Aorta (tissue), 5 donors: ENCODE measurements at regions not wholly inside any gene's neighbourhood (a gene's known extent, or its start where the extent isn't known, plus 50 kb on each side); places are given as distances from the start of the nearest gene placed in this dataset.

ENCODE experiments used
- ATAC-seq: fragments of 200-7000 bp; cut with Tn5 transposase; one replicate; pipeline ENCODE4 v1.9.1; 2022; ENCODE audit warnings: moderate library complexity; ENCODE audit not compliant: low FRiP score
- DNase-seq, 2 donors: peaks; one replicate each; pipeline ENCODE4 v3.0.0-alpha.2; 2020
- H3K27ac ChIP-seq, 2 donors: one replicate each; pipeline ENCODE4 v1.5.1; 2013; ENCODE audit warnings: low read length in 2 of 2, mild to moderate bottlenecking in 2 of 2, moderate library complexity in 2 of 2, control low read depth in 1 of 2, inconsistent platforms in 1 of 2, low read depth in 1 of 2
- H3K27me3 ChIP-seq, 2 donors: one replicate each; pipeline ENCODE4 v1.6.1; 2013; ENCODE audit warnings: control low read depth in 1 of 2, low read length in 1 of 2, mild to moderate bottlenecking in 1 of 2, moderate library complexity in 1 of 2; ENCODE audit not compliant: insufficient read depth in 2 of 2, control insufficient read depth in 1 of 2
- H3K36me3 ChIP-seq, 2 donors: one replicate each; pipeline ENCODE4 v1.6.1; 2013; ENCODE audit warnings: control low read depth in 1 of 2, low read length in 1 of 2, mild to moderate bottlenecking in 1 of 2; ENCODE audit not compliant: insufficient read depth in 2 of 2, control insufficient read depth in 1 of 2
- H3K4me1 ChIP-seq, 2 donors: one replicate each; pipeline ENCODE4 v1.6.1; 2013; ENCODE audit warnings: low read length in 2 of 2, control low read depth in 1 of 2, mild to moderate bottlenecking in 1 of 2, moderate library complexity in 1 of 2; ENCODE audit not compliant: insufficient read depth in 2 of 2, control insufficient read depth in 1 of 2
- H3K4me3 ChIP-seq, 2 donors: one replicate each; pipeline ENCODE4 v1.5.1; 2013; ENCODE audit warnings: low read length in 2 of 2, control low read depth in 1 of 2, mild to moderate bottlenecking in 1 of 2
- H3K9me3 ChIP-seq: one replicate; pipeline ENCODE4 v1.6.1; 2013; ENCODE audit warnings: mild to moderate bottlenecking, low read length; ENCODE audit not compliant: control insufficient read depth
- WGBS, 2 donors: extraction: QIAGEN DNeasy Blood & Tissue Kit; methylation state at CpG; one replicate each; pipeline ENCODE4 v1.1.7; 2013; 5-methylcytosine and 5-hydroxymethylcytosine counted together
- intact Hi-C, 2 donors: fragments of 100-400 bp; cut with DNase I; formaldehyde crosslinking; loops; one replicate each; pipeline versions ENCODE4 v1.14.2 to v1.15.0; 2022
- donor health status: healthy with polysubstance abuse.
- donor health status: Bipolar disorder and iron deficiency.
- donor health status: DM: no; HTN: no; CAD: no.
- donor health status: DM: no; HTN: no; CAD: no.
- donor health status: DM: yes; HTN: yes; CAD: no.

GRCh38 chr2:100641125-100641435, 78.3 kb downstream of the PDCL3 start:
- no peaks in the 10 kb centered on the region for H3K36me3 ChIP-seq
- H3K27ac ChIP-seq = no peak overlapping the region
- H3K4me1 ChIP-seq = no peaks in the 10 kb centered on the region
- DNase-seq (no peak), ATAC-seq (no peak)
- H3K9me3 ChIP-seq = no peaks in the 10 kb centered on the region
- H3K27me3 ChIP-seq = no peaks in the 10 kb centered on the region
- H3K4me3 ChIP-seq = no peak overlapping the region
- intact Hi-C loops = no loop called here
- WGBS, 2 donors = 91% methylated on average over 11 of the region's 11 CpGs

GRCh38 chr2:100642425-100642824, 79.6 kb downstream of the PDCL3 start:
- H3K27ac ChIP-seq = no peak overlapping the region
- DNase-seq (no peak), ATAC-seq (no peak)
- no peaks in the 10 kb centered on the region for H3K27me3 ChIP-seq
- intact Hi-C loops = no loop called here
- no peaks in the 10 kb centered on the region for H3K4me1 ChIP-seq
- H3K4me3 ChIP-seq = no peak overlapping the region
- peaks cover 1% of the 10 kb centered on the region for H3K9me3 ChIP-seq
- WGBS, 2 donors = 83 to 84% methylated on average over 8 of the region's 8 CpGs
- no peaks in the 10 kb centered on the region for H3K36me3 ChIP-seq

- H3K4me1 ChIP-seq = no peaks in the 10 kb centered on the region
- H3K27me3 ChIP-seq = no peaks in the 10 kb centered on the region
- peaks cover 9% of the 10 kb centered on the region for H3K9me3 ChIP-seq
- no peak overlapping the region for H3K27ac ChIP-seq
- ATAC-seq (no peak), DNase-seq (no peak)
- intact Hi-C loops = no loop called here
- no peaks in the 10 kb centered on the region for H3K36me3 ChIP-seq
- 81 to 95% methylated on average over 2 to 3 of the region's 3 CpGs for WGBS, 2 donors
- no peak overlapping the region for H3K4me3 ChIP-seq
These were observed 80.7 kb downstream of the PDCL3 start for GRCh38 chr2:100643467-100643866.

DNA sequence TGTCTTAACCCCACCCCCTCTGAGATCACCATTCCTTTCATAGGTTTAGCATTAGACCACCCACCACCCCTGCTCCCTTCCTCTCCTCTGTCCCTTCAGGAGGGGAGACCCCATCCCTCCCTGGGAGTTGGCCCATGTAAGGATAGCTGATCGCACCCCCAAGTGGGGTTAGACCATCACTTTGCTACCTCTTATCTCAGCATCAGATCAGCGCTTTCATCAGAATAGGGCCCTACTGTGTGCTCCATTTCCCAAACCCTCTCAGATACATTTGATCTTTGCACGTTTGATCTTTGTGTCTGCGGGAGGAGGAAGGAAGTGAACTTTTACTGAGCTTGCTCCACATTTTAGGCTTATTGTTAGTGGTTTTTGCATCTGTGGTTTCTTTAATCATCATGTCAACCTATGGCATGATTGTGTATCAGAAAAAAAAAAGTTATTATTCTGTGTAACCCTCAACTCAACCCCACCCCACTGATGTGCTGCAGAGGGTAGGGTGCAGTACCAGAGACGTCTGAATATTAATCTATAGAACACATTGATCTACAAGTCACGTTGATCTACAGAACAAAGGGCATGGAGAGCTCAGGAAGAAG, 81.2 kb downstream of the PDCL3 start:
- H3K36me3 ChIP-seq = no peaks in the 10 kb centered on the region
- ATAC-seq (no peak), DNase-seq (no peak)
- intact Hi-C loops = no loop called here
- H3K4me3 ChIP-seq = no peak overlapping the region
- WGBS, 2 donors = 87 to 94% methylated on average over 6 of the region's 6 CpGs
- peaks cover 13% of the 10 kb centered on the region for H3K9me3 ChIP-seq
- H3K4me1 ChIP-seq = no peaks in the 10 kb centered on the region
- no peaks in the 10 kb centered on the region for H3K27me3 ChIP-seq
- no peak overlapping the region for H3K27ac ChIP-seq

DNA sequence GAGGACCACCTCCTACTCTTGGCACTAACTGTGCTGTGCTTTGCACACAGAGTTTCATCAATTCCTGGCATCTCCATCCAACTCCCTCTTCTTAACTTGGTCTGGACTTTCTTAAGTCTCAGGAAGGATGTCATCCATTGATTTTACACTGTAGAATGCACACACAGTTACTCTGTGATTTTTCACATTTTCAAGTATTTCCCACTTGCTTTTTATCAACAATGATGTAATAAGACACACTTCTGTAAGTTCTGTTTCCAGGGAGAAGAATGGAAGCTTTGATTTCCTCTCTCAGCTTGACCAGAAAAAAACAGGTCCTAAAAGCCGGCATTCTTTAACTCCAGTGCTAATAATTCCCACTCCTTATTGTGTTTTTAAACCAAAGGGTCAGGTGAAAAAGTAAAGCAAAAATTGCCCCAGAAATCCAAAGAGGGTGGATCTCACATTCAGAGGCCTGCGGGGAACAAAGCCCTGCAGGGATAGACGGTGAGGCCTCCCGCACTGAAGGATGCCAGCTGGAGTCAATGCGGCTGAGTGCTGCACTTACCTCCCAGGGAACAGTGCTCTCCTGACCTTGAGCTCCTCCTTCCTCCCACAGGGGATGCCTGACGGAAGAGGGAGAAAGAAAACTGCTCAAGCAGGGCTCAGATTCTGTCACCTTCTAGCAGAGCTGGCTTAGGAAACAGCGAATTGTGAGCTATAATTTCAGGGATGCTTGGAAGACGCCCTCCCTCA, 83.1 kb downstream of the PDCL3 start:
- intact Hi-C loops = no loop called here
- Histone ChIP-seq H3K36me3 (no peaks in the 10 kb centered on the region), H3K27me3 (no peaks in the 10 kb centered on the region), H3K4me3 (no peak overlapping the region), H3K27ac (no peak overlapping the region), H3K4me1 (no peaks in the 10 kb centered on the region), H3K9me3 (peaks cover 13% of the 10 kb centered on the region)
- DNase-seq (no peak), ATAC-seq (no peak)
- WGBS, 2 donors = 72% methylated on average over 7 to 8 of the region's 8 CpGs

DNA sequence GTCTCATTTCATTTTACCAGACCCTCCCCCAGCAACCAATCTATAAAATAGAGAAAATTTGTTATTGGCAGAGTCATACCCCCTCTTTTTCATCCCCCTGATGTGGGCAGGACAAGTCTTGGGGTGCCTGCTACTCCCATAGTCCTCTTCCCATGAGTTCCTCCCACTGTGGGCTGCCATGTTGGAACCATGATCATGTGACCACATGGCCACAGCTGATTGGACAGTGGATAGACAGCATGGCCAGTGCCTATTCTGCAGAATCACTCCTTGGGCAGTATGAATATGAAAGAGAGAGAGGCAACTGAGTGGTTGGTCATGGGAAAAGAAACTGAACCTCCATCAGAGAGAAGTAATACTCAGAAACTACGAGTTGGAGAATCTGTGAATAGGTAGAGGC, 84.9 kb downstream of the PDCL3 start:
- no peaks in the 10 kb centered on the region for H3K27me3 ChIP-seq
- intact Hi-C loops = no loop called here
- WGBS, 2 donors = 93 to 96% methylated on average over 1 of the region's 1 CpG
- peaks cover 13% of the 10 kb centered on the region for H3K9me3 ChIP-seq
- H3K4me1 ChIP-seq = no peaks in the 10 kb centered on the region
- DNase-seq = no peak
- no peaks in the 10 kb centered on the region for H3K36me3 ChIP-seq
- no peak for ATAC-seq
- H3K4me3 ChIP-seq = no peak overlapping the region
- no peak overlapping the region for H3K27ac ChIP-seq

DNA sequence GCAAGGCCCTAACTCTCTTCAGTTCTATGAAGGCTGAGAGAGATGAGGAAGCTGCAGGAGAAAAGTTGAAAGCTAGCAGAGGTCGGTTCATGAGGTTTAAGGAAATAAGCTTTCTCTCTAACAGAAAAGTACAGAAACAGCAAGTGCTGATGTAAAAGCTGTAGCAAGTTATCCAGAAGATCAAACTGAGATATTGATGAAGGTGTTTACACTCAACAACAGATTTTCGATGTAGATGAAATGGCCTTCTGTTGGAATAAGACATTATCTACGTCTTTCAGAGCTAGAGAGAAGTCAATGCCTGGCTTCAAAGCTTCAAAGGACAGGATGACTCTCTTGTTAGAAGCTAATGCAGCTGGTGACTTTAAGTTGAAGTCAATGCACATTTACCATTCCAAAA, 87.4 kb downstream of the PDCL3 start:
- H3K27ac ChIP-seq = no peak overlapping the region
- no peaks in the 10 kb centered on the region for H3K36me3 ChIP-seq
- intact Hi-C loops = no loop called here
- H3K9me3 ChIP-seq = peaks cover 13% of the 10 kb centered on the region
- no peaks in the 10 kb centered on the region for H3K4me1 ChIP-seq
- no peak for DNase-seq
- ATAC-seq = no peak
- no peaks in the 10 kb centered on the region for H3K27me3 ChIP-seq
- 79 to 82% methylated on average over 3 of the region's 3 CpGs for WGBS, 2 donors
- no peak overlapping the region for H3K4me3 ChIP-seq

GRCh38 chr2:100653449-100654035, 90.7 kb downstream of the PDCL3 start:
- no peak for DNase-seq
- Histone ChIP-seq H3K27me3 (no peaks in the 10 kb centered on the region), H3K36me3 (no peaks in the 10 kb centered on the region), H3K9me3 (peaks cover 3% of the 10 kb centered on the region), H3K27ac (no peak overlapping the region), H3K4me1 (no peaks in the 10 kb centered on the region), H3K4me3 (no peak overlapping the region)
- no peak for ATAC-seq
- WGBS, 2 donors = 88 to 93% methylated on average over 7 of the region's 7 CpGs
- intact Hi-C loops = no loop called here

- Histone ChIP-seq H3K27me3 (no peaks in the 10 kb centered on the region), H3K27ac (no peak overlapping the region), H3K4me3 (no peak overlapping the region), H3K36me3 (no peaks in the 10 kb centered on the region), H3K9me3 (no peaks in the 10 kb centered on the region), H3K4me1 (no peaks in the 10 kb centered on the region)
- ATAC-seq = no peak
- intact Hi-C loops = no loop called here
- DNase-seq = no peak
- 89 to 94% methylated on average over 7 of the region's 7 CpGs for WGBS, 2 donors
These were observed 91.8 kb downstream of the PDCL3 start for GRCh38 chr2:100654611-100655010.
